ENCODE measurements at regions not wholly inside any gene's neighbourhood (a gene's known extent, or its start where the extent isn't known, plus 50 kb on each side); places are given as distances from the start of the nearest gene placed in this dataset.

DNA sequence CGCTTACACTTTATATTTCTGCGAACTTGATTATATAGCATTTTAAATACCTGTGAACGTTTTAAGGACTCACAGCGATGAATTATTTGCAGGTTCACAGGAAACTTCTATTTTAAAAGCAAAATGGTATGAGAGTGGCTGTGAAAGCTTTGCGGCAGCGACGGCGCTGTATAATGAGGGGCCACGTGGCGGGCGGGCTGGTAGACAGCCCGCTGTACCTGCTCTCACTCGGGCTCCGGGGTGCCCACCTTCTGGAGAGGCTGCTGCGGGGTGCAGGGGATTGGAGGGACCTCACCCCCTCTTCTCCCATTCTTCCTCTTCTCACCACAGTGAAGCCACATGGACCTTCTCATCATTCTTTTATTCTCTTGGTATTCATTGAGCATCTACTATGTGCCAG lies 164.2 kb upstream of the MYL2 start:
- Histone ChIP-seq H2AFZ (ENCODE audit: low read depth, low read length, poor library complexity, severe bottlenecking) (no peak overlapping the region), H3K4me2 (ENCODE audit: low read length) (no peak overlapping the region), H3K79me2 (ENCODE audit: insufficient read depth, low read length) (no peaks in the 10 kb centered on the region), H3K9ac (ENCODE audit: low read length) (no peak overlapping the region), H3K9me2 (ENCODE audit: insufficient read depth) (no peaks in the 10 kb centered on the region), H3K27me3 (ENCODE audit: insufficient read depth, low read length) (peaks cover 44% of the 10 kb centered on the region), H3K4me3 (replicated peaks in 1 of 2; ENCODE audit: low read depth in 1 of 2, low read length in 2 of 2) (no peak overlapping the region), H3K9me3 (ENCODE audit: control insufficient read depth in 1 of 2, insufficient read depth in 1 of 2, low read depth in 1 of 2, low read length in 2 of 2) (no peaks in the 10 kb centered on the region), H3K27ac (ENCODE audit: low read depth, low read length) (no peak overlapping the region), H3K4me1 (ENCODE audit: control insufficient read depth in 1 of 2, insufficient read depth in 2 of 2, low read length in 2 of 2) (no peaks in the 10 kb centered on the region), H3K36me3 (ENCODE audit: control insufficient read depth in 1 of 2, insufficient read depth in 2 of 2, low read length in 2 of 2) (no peaks in the 10 kb centered on the region), H4K20me1 (ENCODE audit: insufficient read depth) (no peaks in the 10 kb centered on the region)
- ChIA-PET RAD21 (ENCODE audit: low non-redundant PET in 1 of 2, low total read pairs in 2 of 2, uncharacterized antibody in 2 of 2, unreplicated experiment in 2 of 2) (no interaction called here), POLR2A (no interaction called here), CTCF (no interaction called here)
- intact Hi-C loops (cut with micrococcal nuclease): no loop called here
- TF ChIP-seq POLR2A (IDR thresholded peaks at IDR 0.05; ENCODE audit: borderline replicate concordance, extremely low read depth, insufficient read depth, insufficient read length) (no peak), YY1 (IDR thresholded peaks at IDR 0.05; ENCODE audit: extremely low read depth, insufficient replicate concordance, low read depth, low read length) (no peak)
- DNase-seq (ENCODE audit: low read depth, low spot score) (no peak), ATAC-seq (no peak)
- BruUV-seq (replicated peaks): no TSS peak

- BruUV-seq (replicated peaks): no TSS peak
- no peak for DNase-seq (ENCODE audit: low read depth, low spot score)
- Histone ChIP-seq H3K9ac (ENCODE audit: low read length) (no peak overlapping the region), H3K36me3 (ENCODE audit: control insufficient read depth in 1 of 2, insufficient read depth in 2 of 2, low read length in 2 of 2) (no peaks in the 10 kb centered on the region), H3K27ac (ENCODE audit: low read depth, low read length) (no peak overlapping the region), H3K4me3 (replicated peaks in 1 of 2; ENCODE audit: low read depth in 1 of 2, low read length in 2 of 2) (no peak overlapping the region), H4K20me1 (ENCODE audit: insufficient read depth) (no peaks in the 10 kb centered on the region), H2AFZ (ENCODE audit: low read depth, low read length, poor library complexity, severe bottlenecking) (no peak overlapping the region), H3K4me2 (ENCODE audit: low read length) (no peak overlapping the region), H3K79me2 (ENCODE audit: insufficient read depth, low read length) (no peaks in the 10 kb centered on the region), H3K9me3 (ENCODE audit: control insufficient read depth in 1 of 2, insufficient read depth in 1 of 2, low read depth in 1 of 2, low read length in 2 of 2) (no peaks in the 10 kb centered on the region), H3K27me3 (ENCODE audit: insufficient read depth, low read length) (peaks cover 44% of the 10 kb centered on the region), H3K4me1 (ENCODE audit: control insufficient read depth in 1 of 2, insufficient read depth in 2 of 2, low read length in 2 of 2) (no peaks in the 10 kb centered on the region), H3K9me2 (ENCODE audit: insufficient read depth) (no peaks in the 10 kb centered on the region)
- ChIA-PET CTCF (no interaction called here), POLR2A (no interaction called here), RAD21 (ENCODE audit: low non-redundant PET in 1 of 2, low total read pairs in 2 of 2, uncharacterized antibody in 2 of 2, unreplicated experiment in 2 of 2) (no interaction called here)
- no peak for ATAC-seq
- intact Hi-C loops (cut with micrococcal nuclease): no loop called here
- no peak for TF ChIP-seq SRF (IDR thresholded peaks at IDR 0.05; ENCODE audit: low read depth)
- no peak for TF ChIP-seq RAD21 (IDR thresholded peaks at IDR 0.05; ENCODE audit: low read depth)
- TF ChIP-seq MAX (IDR thresholded peaks at IDR 0.05): no peak
- TF ChIP-seq TCF7L2 (IDR thresholded peaks at IDR 0.05; ENCODE audit: borderline replicate concordance, extremely low read depth, insufficient read depth, insufficient read length): no peak
- TF ChIP-seq EZH2phosphoT487 (IDR thresholded peaks at IDR 0.05; ENCODE audit: borderline replicate concordance): no peak
- TF ChIP-seq ZNF274 (IDR thresholded peaks at IDR 0.05; ENCODE audit: low read depth, low read length): no peak
- no peak for TF ChIP-seq SIN3A (IDR thresholded peaks at IDR 0.05; ENCODE audit: low read depth)
- TF ChIP-seq FOSL1 (IDR thresholded peaks at IDR 0.05; ENCODE audit: low read depth): no peak
- no peak for TF ChIP-seq EGR1 (IDR thresholded peaks at IDR 0.05; ENCODE audit: low read depth)
These were observed 163.8 kb upstream of the MYL2 start for GRCh38 chr12:111084158-111084557.
